Peyer's patch (tissue), 4 donors: ENCODE measurements at regions not wholly inside any gene's neighbourhood (a gene's known extent, or its start where the extent isn't known, plus 50 kb on each side); places are given as distances from the start of the nearest gene placed in this dataset.

Experiments used
- CTCF ChIP-seq, 6 experiments: fragments of 450-650 bp in 4 of 6; fragments of 200-600 bp in 2 of 6; sonication (generic) in 1 of 6; IDR thresholded peaks; one replicate each; pipeline ENCODE4 v1.5.1; 2017 to 2019; ENCODE audit warnings: antibody characterized with exemption in 6 of 6, mild to moderate bottlenecking in 3 of 6, moderate library complexity in 1 of 6
- POLR2A ChIP-seq, 2 donors: fragments of 450-650 bp; IDR thresholded peaks; one replicate each; pipeline ENCODE4 v1.5.1; 2017; ENCODE audit warnings: antibody characterized with exemption in 2 of 2, mild to moderate bottlenecking in 2 of 2, moderate library complexity in 2 of 2

GRCh38 chr6:87941556-87942358 lies 105.9 kb upstream of the SPACA1 start:
- TF ChIP-seq CTCF (IDR thresholded peaks at IDR 0.05) (no peak), POLR2A (IDR thresholded peaks at IDR 0.05) (no peak)
